Suprapubic skin (tissue), 2 donors: ENCODE measurements at regions not wholly inside any gene's neighbourhood (a gene's known extent, or its start where the extent isn't known, plus 50 kb on each side); places are given as distances from the start of the nearest gene placed in this dataset.

Experiments used
- EP300 ChIP-seq: sonication (generic); formaldehyde crosslinking; IDR thresholded peaks from one replicate; pipeline ENCODE4 v1.6.1; 2017; ENCODE audit warnings: antibody characterized with exemption
- POLR2A ChIP-seq, 2 donors: fragments of 450-650 bp; IDR thresholded peaks; one replicate each; pipeline ENCODE4 v1.6.1; 2017; ENCODE audit warnings: antibody characterized with exemption in 2 of 2, mild to moderate bottlenecking in 2 of 2, moderate library complexity in 2 of 2

GRCh38 chr2:880201-880970 lies 70.3 kb upstream of the SNTG2 start:
- TF ChIP-seq POLR2A (IDR thresholded peaks at IDR 0.05) (no peak), EP300 (no peak)
